GM20000 (cell line): ENCODE measurements at regions not wholly inside any gene's neighbourhood (a gene's known extent, or its start where the extent isn't known, plus 50 kb on each side); places are given as distances from the start of the nearest gene placed in this dataset.

ENCODE experiments used
- DNase-seq: peaks from one replicate; pipeline ENCODE4 v3.0.0; 2012; ENCODE audit warnings: low spot score
- CTCF ChIP-seq: IDR thresholded peaks from 2 replicates; pipeline ENCODE4 v1.5.1; 2012; ENCODE audit warnings: mild to moderate bottlenecking, control low read depth; ENCODE audit errors: extremely low read depth, missing control alignments

- DNase-seq = no peak
- TF ChIP-seq CTCF = no peak
Observed at GRCh38 chr20:24817351-24817750, 131.7 kb upstream of the CST7 start.

- TF ChIP-seq CTCF = no peak
- no peak for DNase-seq
Observed at GRCh38 chr20:24818056-24818455, 131.0 kb upstream of the CST7 start.

- DNase-seq = no peak
- TF ChIP-seq CTCF = no peak
Observed at GRCh38 chr20:24819331-24819965, 129.6 kb upstream of the CST7 start.

- TF ChIP-seq CTCF = no peak
- no peak for DNase-seq
Observed at GRCh38 chr20:24820345-24820744, 128.7 kb upstream of the CST7 start.

GRCh38 chr20:24821391-24821790 lies 127.7 kb upstream of the CST7 start:
- no peak for DNase-seq
- TF ChIP-seq CTCF = no peak

GRCh38 chr20:24823176-24823784 lies 125.8 kb upstream of the CST7 start:
- TF ChIP-seq CTCF = no peak
- DNase-seq = no peak

- no peak for DNase-seq
- TF ChIP-seq CTCF = no peak
Observed at GRCh38 chr20:24823989-24824693, 124.9 kb upstream of the CST7 start.
